RWPE1 (cell line): ENCODE measurements at regions not wholly inside any gene's neighbourhood (a gene's known extent, or its start where the extent isn't known, plus 50 kb on each side); places are given as distances from the start of the nearest gene placed in this dataset.
A peak's percentile ranks its signal among the peaks of the same experiment; 100 is the strongest.

Experiments
- CTCF ChIA-PET: fragments of 350-600 bp; sonication (Branson Sonifier 250); formaldehyde crosslinking; extraction: SDS; loops from one replicate; lab custom pipeline; 2021; lab: Yijun Ruan, JAX
- POLR2A ChIA-PET: fragments of 400-600 bp; formaldehyde crosslinking; extraction: SDS; loops from one replicate; lab custom pipeline; 2020; ENCODE audit warnings: antibody characterized with exemption; ENCODE audit not compliant: low non-redundant PET; lab: Yijun Ruan, JAX
- DNase-seq: peaks from one replicate; pipeline ENCODE4 v3.0.0; 2012; ENCODE audit warnings: low spot score
- H3K27ac ChIP-seq: fragments of 450-650 bp; 2 replicates; pipeline ENCODE4 v1.5.1; 2017
- CTCF ChIP-seq: fragments of 450-650 bp; conservative IDR thresholded peaks from 2 replicates; pipeline ENCODE4 v1.5.1; 2017; ENCODE audit warnings: low read depth, mild to moderate bottlenecking

- POLR2A ChIA-PET = interaction anchor here (0.6 kb wide), 1 partner anchor 199 kb away, joined by 3 read pairs; no protein-coding TSS in a partner anchor
These were observed 67.5 kb upstream of the TMEM132E start for GRCh38 chr17:34511931-34512330.

DNA sequence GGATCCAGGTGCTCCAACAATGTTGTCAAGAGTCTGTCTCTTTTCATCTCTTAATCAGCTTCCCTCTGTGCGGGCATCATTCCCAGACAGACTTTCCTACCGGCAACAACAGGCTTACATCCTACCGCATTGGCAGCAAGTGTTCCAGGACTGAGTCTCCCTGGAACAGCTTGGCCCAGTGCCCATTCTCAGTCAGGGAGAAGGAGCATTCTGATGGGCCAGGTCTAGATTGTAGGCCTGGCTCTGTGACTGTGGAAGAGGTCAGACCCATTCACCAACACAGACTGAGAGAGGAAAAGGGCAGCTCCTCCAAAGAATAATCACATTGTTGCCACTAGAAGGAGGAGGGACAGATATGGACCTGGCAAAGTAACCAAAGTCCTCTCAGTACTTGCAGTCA, 68.1 kb upstream of the TMEM132E start:
- no peak overlapping the region for H3K27ac ChIP-seq
- DNase-seq = no peak
- ChIA-PET POLR2A (interaction anchor here (0.6 kb wide), 1 partner anchor 199 kb away, joined by 3 read pairs; no protein-coding TSS in a partner anchor), CTCF (interaction anchor here (0.6 kb wide), 1 partner anchor 57 kb away, joined by 3 read pairs; no protein-coding TSS in a partner anchor)
- TF ChIP-seq CTCF = no peak

More at GRCh38 chr17:34511931-34512330, 67.5 kb upstream of the TMEM132E start:
- no peak for DNase-seq
- no peak for TF ChIP-seq CTCF
- H3K27ac ChIP-seq = no peak overlapping the region
- CTCF ChIA-PET = no interaction called here

DNA sequence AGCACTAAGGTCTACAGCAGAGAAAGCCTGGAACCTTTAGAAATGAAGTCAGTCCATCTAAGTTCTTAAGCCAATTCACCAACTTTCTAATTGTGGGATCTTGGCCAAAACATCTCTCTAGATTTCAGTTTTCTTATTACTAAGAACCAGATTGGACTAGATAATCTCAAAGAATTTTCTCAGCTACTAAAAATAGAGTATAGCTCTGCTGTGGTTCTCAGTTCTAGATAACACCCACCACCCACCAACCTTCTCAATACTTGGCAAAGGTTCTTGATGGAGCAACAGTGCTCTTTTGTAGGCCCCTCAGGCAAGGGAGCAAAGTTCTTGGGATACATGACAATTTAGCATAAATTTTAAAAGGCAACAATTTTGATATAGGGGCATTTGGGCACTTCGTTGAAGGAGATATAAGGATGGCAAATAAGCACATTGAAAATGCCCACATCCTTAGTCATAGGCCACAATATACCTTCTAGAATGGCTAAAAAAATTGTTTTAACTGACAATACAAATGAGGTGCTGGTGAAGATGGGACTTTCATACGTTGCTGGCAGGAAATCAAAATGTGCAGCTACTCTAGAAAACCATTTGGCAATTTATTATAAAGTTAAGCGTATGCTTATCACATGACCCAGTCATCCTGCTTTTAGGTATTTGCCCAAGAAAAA, 74.4 kb upstream of the TMEM132E start:
- TF ChIP-seq CTCF = no peak
- CTCF ChIA-PET = no interaction called here
- no peak overlapping the region for H3K27ac ChIP-seq
- POLR2A ChIA-PET = no interaction called here
- DNase-seq = no peak

- ChIA-PET CTCF (no interaction called here), POLR2A (no interaction called here)
- no peak for DNase-seq
- TF ChIP-seq CTCF = no peak
- H3K27ac ChIP-seq = no peak overlapping the region
These were observed 75.7 kb upstream of the TMEM132E start for GRCh38 chr17:34503528-34504195.

- H3K27ac ChIP-seq = no peak overlapping the region
- CTCF ChIA-PET = no interaction called here
- TF ChIP-seq CTCF = no peak
- no peak for DNase-seq
- POLR2A ChIA-PET = no interaction called here
These were observed 77.0 kb upstream of the TMEM132E start for GRCh38 chr17:34502426-34502825.

GRCh38 chr17:34499576-34499975, 79.8 kb upstream of the TMEM132E start:
- no peak for TF ChIP-seq CTCF
- POLR2A ChIA-PET = no interaction called here
- DNase-seq = peak; percentile 28
- H3K27ac ChIP-seq = no peak overlapping the region
- CTCF ChIA-PET = interaction anchor here (0.7 kb wide), 1 partner anchor 1649 kb away, joined by 3 read pairs; no protein-coding TSS in a partner anchor
